Calu3 (cell line): ENCODE measurements at regions not wholly inside any gene's neighbourhood (a gene's known extent, or its start where the extent isn't known, plus 50 kb on each side); places are given as distances from the start of the nearest gene placed in this dataset.

ENCODE experiments used
- BruUV-seq: library from RNA; stranded (reverse); fragments of 400-500 nt; replicated peaks from 2 replicates; lab custom pipeline; 2021; lab: Mats Ljungman, UMichigan
- CTCF ChIA-PET: fragments of 300-600 bp; sonication (Branson Sonifier 250); formaldehyde crosslinking; loops from one replicate; lab custom pipeline; 2022; ENCODE audit warnings: antibody characterized with exemption; lab: Charles Lee
- DNase-seq: peaks from one replicate; pipeline ENCODE4 v3.0.0; 2022
- H3K27ac Mint-ChIP-seq: one replicate; pipeline ENCODE4 v1.8.0; 2022; ENCODE audit warnings: mixed read lengths; ENCODE audit not compliant: unreplicated experiment
- H3K27me3 Mint-ChIP-seq: one replicate; pipeline ENCODE4 v1.8.0; 2022; ENCODE audit warnings: mixed read lengths; ENCODE audit not compliant: unreplicated experiment
- H3K36me3 Mint-ChIP-seq: one replicate; pipeline ENCODE4 v1.8.0; 2022; ENCODE audit warnings: mild to moderate bottlenecking, moderate library complexity, mixed read lengths; ENCODE audit not compliant: insufficient read depth, unreplicated experiment
- H3K4me1 Mint-ChIP-seq: one replicate; pipeline ENCODE4 v1.8.0; 2022; ENCODE audit warnings: mild to moderate bottlenecking, low read depth, mixed read lengths; ENCODE audit not compliant: unreplicated experiment
- H3K4me3 Mint-ChIP-seq: one replicate; pipeline ENCODE4 v1.8.0; 2022; ENCODE audit warnings: mild to moderate bottlenecking, low read depth, moderate library complexity, mixed read lengths; ENCODE audit not compliant: unreplicated experiment
- H3K9me3 Mint-ChIP-seq: one replicate; pipeline ENCODE4 v1.8.0; 2022; ENCODE audit warnings: low read depth, mixed read lengths; ENCODE audit not compliant: unreplicated experiment
- intact Hi-C: fragments of 100-400 bp; cut with micrococcal nuclease; formaldehyde crosslinking; loops from one replicate; pipeline ENCODE4 v1.10.0; 2022; ENCODE audit not compliant: unreplicated experiment
- TF ChIP-seq, protein P1 (sequence below): fragments of 200-600 bp; IDR thresholded peaks from one replicate; pipeline ENCODE4 v1.8.0; 2022; ENCODE audit warnings: antibody characterized with exemption; ENCODE audit not compliant: unreplicated experiment

DNA sequence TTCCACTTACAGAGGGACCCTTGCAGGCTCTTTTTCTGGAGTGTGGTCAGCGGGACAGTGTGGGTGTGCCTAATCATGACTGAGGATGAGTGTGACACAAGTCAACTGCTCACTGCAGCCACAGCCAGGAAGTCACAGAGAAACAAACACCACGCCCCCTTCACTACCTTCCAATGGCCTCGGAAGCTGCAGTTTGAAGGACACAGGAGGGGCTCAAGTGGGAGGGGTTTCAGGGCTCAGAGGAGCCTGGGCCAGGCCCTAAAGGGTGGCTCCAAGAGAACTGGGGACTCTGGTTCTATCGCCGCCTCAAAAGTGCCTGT is 116.2 kb upstream of the SDK2 start:
- no peaks in the 10 kb centered on the region for H3K4me1 Mint-ChIP-seq
- H3K36me3 Mint-ChIP-seq, result no peaks in the 10 kb centered on the region
- CTCF ChIA-PET, result no interaction called here
- no TSS peak for BruUV-seq
- no peak for DNase-seq
- peaks cover 94% of the 10 kb centered on the region for H3K27me3 Mint-ChIP-seq
- intact Hi-C loops, result no loop called here
- no peak overlapping the region for H3K4me3 Mint-ChIP-seq
- H3K27ac Mint-ChIP-seq, result no peak overlapping the region
- TF ChIP-seq, protein P1, sequence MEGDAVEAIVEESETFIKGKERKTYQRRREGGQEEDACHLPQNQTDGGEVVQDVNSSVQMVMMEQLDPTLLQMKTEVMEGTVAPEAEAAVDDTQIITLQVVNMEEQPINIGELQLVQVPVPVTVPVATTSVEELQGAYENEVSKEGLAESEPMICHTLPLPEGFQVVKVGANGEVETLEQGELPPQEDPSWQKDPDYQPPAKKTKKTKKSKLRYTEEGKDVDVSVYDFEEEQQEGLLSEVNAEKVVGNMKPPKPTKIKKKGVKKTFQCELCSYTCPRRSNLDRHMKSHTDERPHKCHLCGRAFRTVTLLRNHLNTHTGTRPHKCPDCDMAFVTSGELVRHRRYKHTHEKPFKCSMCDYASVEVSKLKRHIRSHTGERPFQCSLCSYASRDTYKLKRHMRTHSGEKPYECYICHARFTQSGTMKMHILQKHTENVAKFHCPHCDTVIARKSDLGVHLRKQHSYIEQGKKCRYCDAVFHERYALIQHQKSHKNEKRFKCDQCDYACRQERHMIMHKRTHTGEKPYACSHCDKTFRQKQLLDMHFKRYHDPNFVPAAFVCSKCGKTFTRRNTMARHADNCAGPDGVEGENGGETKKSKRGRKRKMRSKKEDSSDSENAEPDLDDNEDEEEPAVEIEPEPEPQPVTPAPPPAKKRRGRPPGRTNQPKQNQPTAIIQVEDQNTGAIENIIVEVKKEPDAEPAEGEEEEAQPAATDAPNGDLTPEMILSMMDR, result no peak
- H3K9me3 Mint-ChIP-seq, result no peaks in the 10 kb centered on the region

DNA sequence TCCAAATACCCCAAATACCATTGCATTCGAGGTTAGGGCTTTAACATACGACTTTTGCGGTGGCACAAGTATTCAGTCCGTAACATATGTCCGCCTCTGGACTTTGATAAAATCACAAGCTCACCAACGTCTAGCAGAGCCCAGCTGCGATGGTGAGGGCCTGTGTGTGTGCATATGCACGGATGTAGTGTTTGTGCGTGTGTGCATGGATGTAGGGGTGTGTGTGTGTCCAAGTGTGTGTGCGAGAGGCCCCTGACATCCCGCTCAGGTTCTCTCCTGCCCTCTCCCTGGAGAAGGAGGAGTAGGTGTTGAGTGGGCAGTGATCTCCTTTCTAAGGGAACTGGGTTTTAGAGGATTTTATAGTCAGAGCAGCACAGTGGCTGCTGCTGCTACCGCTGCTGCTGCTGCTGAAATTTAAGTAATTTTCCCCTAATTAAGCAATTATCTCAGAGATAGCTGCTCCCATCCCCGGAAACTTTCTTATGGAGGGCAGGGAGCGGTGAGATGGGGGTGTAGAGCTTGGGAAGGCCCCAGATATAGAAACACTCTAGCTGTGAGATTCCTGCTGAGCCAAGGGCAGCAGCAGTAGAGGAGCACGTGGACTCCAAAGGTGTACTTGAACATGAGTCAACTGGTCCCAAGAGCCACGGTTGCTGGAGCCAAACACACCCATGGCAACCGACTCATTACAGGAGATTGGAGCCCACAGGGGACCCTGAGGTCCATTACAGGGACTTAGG is 121.7 kb upstream of the SDK2 start:
- H3K36me3 Mint-ChIP-seq, result no peaks in the 10 kb centered on the region
- intact Hi-C loops, result no loop called here
- no peak overlapping the region for H3K4me3 Mint-ChIP-seq
- TF ChIP-seq, protein P1, result no peak
- H3K9me3 Mint-ChIP-seq, result no peaks in the 10 kb centered on the region
- BruUV-seq, result no TSS peak
- H3K4me1 Mint-ChIP-seq, result no peaks in the 10 kb centered on the region
- CTCF ChIA-PET, result no interaction called here
- no peak overlapping the region for H3K27ac Mint-ChIP-seq
- H3K27me3 Mint-ChIP-seq, result peaks cover 95% of the 10 kb centered on the region
- no peak for DNase-seq

DNA sequence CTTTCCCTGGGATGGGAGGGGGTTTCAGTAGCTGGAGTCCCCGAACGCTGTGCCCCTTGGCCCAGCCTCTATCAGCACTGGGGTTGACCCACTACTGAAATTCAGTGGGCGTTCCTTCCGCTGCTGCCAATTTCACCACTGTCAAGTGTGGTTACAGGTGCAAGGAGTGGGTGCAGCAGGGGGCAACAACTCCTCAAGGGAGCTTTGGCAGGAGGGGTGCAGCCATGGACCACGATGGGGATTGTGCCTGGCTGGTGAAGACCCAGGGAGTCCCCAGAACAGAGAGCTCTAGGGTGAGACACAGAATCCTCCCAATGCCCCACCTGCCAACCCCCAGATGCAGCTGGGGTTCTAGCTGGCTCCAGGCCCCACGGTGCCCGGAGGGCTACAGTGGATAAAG is 123.5 kb upstream of the SDK2 start:
- BruUV-seq, result no TSS peak
- H3K27me3 Mint-ChIP-seq, result peaks cover 95% of the 10 kb centered on the region

DNA sequence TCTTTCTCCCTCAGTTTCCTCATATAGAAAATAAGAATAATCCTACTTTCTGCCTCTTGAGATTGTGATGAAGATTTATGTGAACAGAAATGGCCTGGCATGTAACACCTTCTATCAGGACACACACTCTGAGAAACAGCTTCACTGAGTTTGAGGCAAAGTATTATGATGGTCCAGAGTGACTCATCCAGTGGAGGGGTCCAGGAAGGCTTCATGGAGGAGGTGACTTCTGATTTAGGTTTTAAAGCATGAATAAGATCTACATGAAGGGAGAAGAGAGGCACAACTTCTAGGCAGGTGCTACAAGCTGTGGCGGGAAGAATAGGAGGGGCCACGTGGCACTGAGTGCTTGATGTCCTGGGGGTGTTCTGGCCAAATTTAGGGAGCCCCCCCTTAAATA is 124.4 kb upstream of the SDK2 start:
- Mint-ChIP-seq H3K27me3 (peaks cover 94% of the 10 kb centered on the region), H3K4me3 (no peak overlapping the region), H3K36me3 (no peaks in the 10 kb centered on the region), H3K9me3 (no peaks in the 10 kb centered on the region), H3K4me1 (no peaks in the 10 kb centered on the region), H3K27ac (no peak overlapping the region)
- TF ChIP-seq, protein P1, result no peak
- BruUV-seq, result no TSS peak
- no peak for DNase-seq
- intact Hi-C loops, result no loop called here
- CTCF ChIA-PET, result no interaction called here

More for the DNA sequence above, 123.5 kb upstream of the SDK2 start:
- intact Hi-C loops, result no loop called here
- DNase-seq, result no peak
- TF ChIP-seq, protein P1, result no peak
- Mint-ChIP-seq H3K36me3 (no peaks in the 10 kb centered on the region), H3K9me3 (no peaks in the 10 kb centered on the region), H3K4me3 (no peak overlapping the region), H3K27ac (no peak overlapping the region), H3K4me1 (no peaks in the 10 kb centered on the region)
- CTCF ChIA-PET, result no interaction called here
